ENCODE measurements at regions not wholly inside any gene's neighbourhood (a gene's known extent, or its start where the extent isn't known, plus 50 kb on each side); places are given as distances from the start of the nearest gene placed in this dataset.

- BruUV-seq (replicated peaks): no TSS peak
Observed at GRCh38 chr3:83048556-83048955, 1287.1 kb upstream of the GBE1 start.

More at GRCh38 chr3:83048556-83048955, 1287.1 kb upstream of the GBE1 start:
- FAIRE-seq (no peak), ATAC-seq (no peak), DNase-seq (ENCODE audit: extremely low read depth in 1 of 4, low spot score in 3 of 4) (no peak)
- POLR2A ChIA-PET: no interaction called here
- no peak overlapping the region for H2AFZ ChIP-seq (ENCODE audit: low read depth, low read length)
- no peak overlapping the region for H3K27ac ChIP-seq (ENCODE audit: extremely low read depth, low read depth, low read length)
- in situ Hi-C loops (cut with MboI): no loop called here
- H3K4me2 ChIP-seq (ENCODE audit: insufficient read depth, low read length): no peak overlapping the region
- WGBS (ENCODE audit: insufficient coverage, low coverage, missing lambda C conversion rate): 0% methylated on average over 2 of the region's 2 CpGs
- TF ChIP-seq SRSF7 (optimal IDR thresholded peaks at IDR 0.05; ENCODE audit: low read depth, low read length): no peak
- TF ChIP-seq, protein P1, sequence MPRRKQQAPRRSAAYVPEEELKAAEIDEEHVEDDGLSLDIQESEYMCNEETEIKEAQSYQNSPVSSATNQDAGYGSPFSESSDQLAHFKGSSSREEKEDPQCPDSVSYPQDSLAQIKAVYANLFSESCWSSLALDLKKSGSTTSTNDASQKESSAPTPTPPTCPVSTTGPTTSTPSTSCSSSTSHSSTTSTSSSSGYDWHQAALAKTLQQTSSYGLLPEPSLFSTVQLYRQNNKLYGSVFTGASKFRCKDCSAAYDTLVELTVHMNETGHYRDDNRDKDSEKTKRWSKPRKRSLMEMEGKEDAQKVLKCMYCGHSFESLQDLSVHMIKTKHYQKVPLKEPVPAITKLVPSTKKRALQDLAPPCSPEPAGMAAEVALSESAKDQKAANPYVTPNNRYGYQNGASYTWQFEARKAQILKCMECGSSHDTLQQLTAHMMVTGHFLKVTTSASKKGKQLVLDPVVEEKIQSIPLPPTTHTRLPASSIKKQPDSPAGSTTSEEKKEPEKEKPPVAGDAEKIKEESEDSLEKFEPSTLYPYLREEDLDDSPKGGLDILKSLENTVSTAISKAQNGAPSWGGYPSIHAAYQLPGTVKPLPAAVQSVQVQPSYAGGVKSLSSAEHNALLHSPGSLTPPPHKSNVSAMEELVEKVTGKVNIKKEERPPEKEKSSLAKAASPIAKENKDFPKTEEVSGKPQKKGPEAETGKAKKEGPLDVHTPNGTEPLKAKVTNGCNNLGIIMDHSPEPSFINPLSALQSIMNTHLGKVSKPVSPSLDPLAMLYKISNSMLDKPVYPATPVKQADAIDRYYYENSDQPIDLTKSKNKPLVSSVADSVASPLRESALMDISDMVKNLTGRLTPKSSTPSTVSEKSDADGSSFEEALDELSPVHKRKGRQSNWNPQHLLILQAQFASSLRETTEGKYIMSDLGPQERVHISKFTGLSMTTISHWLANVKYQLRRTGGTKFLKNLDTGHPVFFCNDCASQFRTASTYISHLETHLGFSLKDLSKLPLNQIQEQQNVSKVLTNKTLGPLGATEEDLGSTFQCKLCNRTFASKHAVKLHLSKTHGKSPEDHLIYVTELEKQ (CRISPR knock-in tag; IDR thresholded peaks at IDR 0.05): no peak
- TF ChIP-seq DLX4 (CRISPR knock-in tag; IDR thresholded peaks at IDR 0.05): no peak
- TF ChIP-seq RBM14 (IDR thresholded peaks at IDR 0.05; ENCODE audit: borderline replicate concordance, insufficient read depth, low read depth, low read length): no peak
- no peak for TF ChIP-seq PATZ1 (CRISPR knock-in tag; IDR thresholded peaks at IDR 0.05; ENCODE audit: borderline replicate concordance)
- TF ChIP-seq ZNF830 (CRISPR knock-in tag; IDR thresholded peaks at IDR 0.05): no peak
- no peak for TF ChIP-seq ZNF324 (CRISPR knock-in tag; IDR thresholded peaks at IDR 0.05)
- no peak for TF ChIP-seq ZNF436 (CRISPR knock-in tag; IDR thresholded peaks at IDR 0.05)
- no peak for TF ChIP-seq ZNF717 (CRISPR knock-in tag; IDR thresholded peaks at IDR 0.05)
- no peak for TF ChIP-seq CBX5 (IDR thresholded peaks at IDR 0.05; ENCODE audit: borderline replicate concordance, low read depth)
- H4K20me1 ChIP-seq (replicated peaks; ENCODE audit: control insufficient read depth, insufficient read depth, low read length): no peaks in the 10 kb centered on the region
- no peaks in the 10 kb centered on the region for H3K36me3 ChIP-seq (ENCODE audit: control insufficient read depth, insufficient read depth, low read length)
- H3K27me3 ChIP-seq (ENCODE audit: control insufficient read depth in 2 of 2, insufficient read depth in 2 of 2, low read length in 2 of 2): no peaks in the 10 kb centered on the region
- CTCF ChIA-PET (ENCODE audit: low intra/inter-chr PET ratio): no interaction called here
- no peak overlapping the region for H3K4me3 ChIP-seq
- no peaks in the 10 kb centered on the region for H3K4me1 ChIP-seq (replicated peaks in 1 of 2; ENCODE audit: control insufficient read depth in 2 of 2, insufficient read depth in 2 of 2, low read length in 2 of 2)
- no peaks in the 10 kb centered on the region for H3K9me3 ChIP-seq (replicated peaks; ENCODE audit: control insufficient read depth, insufficient read depth, low read depth, low read length)
- intact Hi-C loops (cut with micrococcal nuclease): no loop called here
- no peaks in the 10 kb centered on the region for H3K9me1 ChIP-seq (ENCODE audit: control insufficient read depth, insufficient read depth, low read length)
- no peaks in the 10 kb centered on the region for H3K79me2 ChIP-seq (ENCODE audit: control insufficient read depth, insufficient read depth, low read length)
- H3K9ac ChIP-seq (ENCODE audit: insufficient read depth in 1 of 2, low read depth in 2 of 2, low read length in 2 of 2): no peak overlapping the region
